H1 (cell line): ENCODE measurements at regions not wholly inside any gene's neighbourhood (a gene's known extent, or its start where the extent isn't known, plus 50 kb on each side); places are given as distances from the start of the nearest gene placed in this dataset.

Source experiments
- CTCF ChIA-PET: fragments of 300-600 bp; sonication (Branson Sonifier 250); formaldehyde crosslinking; loops from one replicate; lab custom pipeline; 2021; ENCODE audit not compliant: partially characterized antibody; lab: Charles Lee
- POLR2A ChIA-PET: fragments of 300-600 bp; sonication (Branson Sonifier 250); formaldehyde crosslinking; loops from one replicate; lab custom pipeline; 2021; ENCODE audit warnings: inconsistent platforms; ENCODE audit not compliant: partially characterized antibody; lab: Charles Lee
- DNase-seq, 2 experiments: peaks; one replicate each; pipeline versions ENCODE4 v3.0.0 to v3.0.0-alpha.2; 2010 to 2022; ENCODE audit warnings: low spot score in 2 of 2, low read depth in 1 of 2, mixed read lengths in 1 of 2
- FAIRE-seq: peaks from 2 replicates; lab custom pipeline; 2011; peaks lifted over from hg19 to GRCh38; lab: Jason Lieb, UNC
- H2AFZ ChIP-seq: 2 replicates; pipeline ENCODE4 v1.8.1; 2012; ENCODE audit warnings: low read length, inconsistent platforms
- H2AK5ac ChIP-seq: 2 replicates; pipeline ENCODE4 v1.6.1; 2013; ENCODE audit warnings: low read depth, low read length
- H2BK120ac ChIP-seq: replicated peaks from 2 replicates; pipeline ENCODE3; 2013; ENCODE audit warnings: low read depth, low read length, inconsistent platforms
- H2BK12ac ChIP-seq: 2 replicates; pipeline ENCODE4 v1.6.1; 2013; ENCODE audit warnings: low read depth, low read length
- H2BK15ac ChIP-seq: 2 replicates; pipeline ENCODE4 v1.6.1; 2013; ENCODE audit warnings: low read length
- H2BK20ac ChIP-seq: 2 replicates; pipeline ENCODE4 v1.6.1; 2013; ENCODE audit warnings: low read length
- H2BK5ac ChIP-seq: 2 replicates; pipeline ENCODE4 v1.6.1; 2013; ENCODE audit warnings: low read depth, low read length
- H3K14ac ChIP-seq: 2 replicates; pipeline ENCODE4 v1.6.1; 2013; ENCODE audit warnings: inconsistent platforms; ENCODE audit not compliant: insufficient read length
- H3K18ac ChIP-seq: 2 replicates; pipeline ENCODE4 v1.6.1; 2013; ENCODE audit warnings: low read length; ENCODE audit errors: extremely low read depth
- H3K23ac ChIP-seq: 2 replicates; pipeline ENCODE4 v1.6.1; 2013; ENCODE audit warnings: inconsistent platforms; ENCODE audit not compliant: insufficient read length
- H3K23me2 ChIP-seq: 2 replicates; pipeline ENCODE4 v1.6.1; 2013; ENCODE audit warnings: low read depth, low read length
- H3K27ac ChIP-seq: 2 replicates; pipeline ENCODE4 v1.6.1; 2011; ENCODE audit warnings: low read depth, low read length, inconsistent platforms
- H3K27me3 ChIP-seq, 4 experiments: replicated peaks in 1 of 4; 1 replicate in 1 of 4; 2 replicates in 3 of 4; pipeline versions ENCODE4 v1.6.1 to v1.8.1; 2011 to 2013; ENCODE audit warnings: low read length in 3 of 4, mild to moderate bottlenecking in 3 of 4, inconsistent platforms in 2 of 4, mixed read lengths in 2 of 4, moderate library complexity in 1 of 4; ENCODE audit not compliant: control insufficient read depth in 3 of 4, insufficient read depth in 3 of 4; ENCODE audit errors: extremely low read depth in 1 of 4
- H3K36me3 ChIP-seq, 4 experiments: 2 replicates each; pipeline versions ENCODE4 v1.6.1 to v1.8.1; 2011 to 2013; ENCODE audit warnings: mild to moderate bottlenecking in 4 of 4, low read length in 3 of 4, moderate library complexity in 2 of 4, control low read depth in 1 of 4, inconsistent platforms in 1 of 4; ENCODE audit not compliant: insufficient read depth in 4 of 4, control insufficient read depth in 2 of 4
- H3K4ac ChIP-seq: replicated peaks from 2 replicates; pipeline ENCODE3; 2013; ENCODE audit warnings: low read length, low read depth, mixed read lengths, inconsistent platforms; ENCODE audit not compliant: insufficient read length
- H3K4me1 ChIP-seq, 4 experiments: replicated peaks in 1 of 4; 1 replicate in 1 of 4; 2 replicates in 3 of 4; pipeline versions ENCODE4 v1.6.1 to v1.8.1; 2011 to 2013; ENCODE audit warnings: low read length in 3 of 4, inconsistent platforms in 2 of 4, mixed read lengths in 1 of 4; ENCODE audit not compliant: insufficient read depth in 4 of 4, control insufficient read depth in 3 of 4
- H3K4me2 ChIP-seq, 2 experiments: 2 replicates each; pipeline versions ENCODE4 v1.6.1 to v1.8.1; 2011 to 2013; ENCODE audit warnings: low read depth in 2 of 2, low read length in 2 of 2, control low read depth in 1 of 2, inconsistent platforms in 1 of 2, mild to moderate bottlenecking in 1 of 2; ENCODE audit not compliant: insufficient read depth in 1 of 2
- H3K4me3 ChIP-seq, 4 experiments: fragments of 200-600, 300-600 bp in 1 of 4; sonication (generic), shearing (Covaris generic), sonication (Bioruptor Twin) in 1 of 4; 2 replicates each; pipeline versions ENCODE4 v1.5.1 to v1.8.1; 2011 to 2016; ENCODE audit warnings: low read length in 4 of 4, low read depth in 3 of 4, control low read depth in 2 of 4, inconsistent platforms in 2 of 4, mild to moderate bottlenecking in 2 of 4, mixed read lengths in 1 of 4, moderate library complexity in 1 of 4; ENCODE audit not compliant: insufficient read depth in 2 of 4; ENCODE audit errors: extremely low read depth in 1 of 4
- H3K56ac ChIP-seq: replicated peaks from 2 replicates; pipeline ENCODE3; 2013; ENCODE audit warnings: low read depth, mild to moderate bottlenecking, mixed read lengths, low read length, inconsistent platforms; ENCODE audit not compliant: insufficient read length
- H3K79me1 ChIP-seq: 2 replicates; pipeline ENCODE4 v1.6.1; 2013; ENCODE audit warnings: low read depth, low read length, control low read depth
- H3K79me2 ChIP-seq, 2 experiments: 2 replicates each; pipeline versions ENCODE4 v1.6.1 to v1.8.1; 2012 to 2013; ENCODE audit warnings: low read length in 2 of 2, mild to moderate bottlenecking in 2 of 2, inconsistent platforms in 1 of 2; ENCODE audit not compliant: insufficient read depth in 2 of 2, control insufficient read depth in 1 of 2
- H3K9ac ChIP-seq, 4 experiments: replicated peaks in 1 of 4; 1 replicate in 1 of 4; 2 replicates in 3 of 4; pipeline versions ENCODE4 v1.6.1 to v1.8.1; 2011 to 2013; ENCODE audit warnings: low read depth in 3 of 4, low read length in 3 of 4, control low read depth in 2 of 4, mild to moderate bottlenecking in 2 of 4, moderate library complexity in 2 of 4, inconsistent platforms in 1 of 4; ENCODE audit errors: extremely low read depth in 1 of 4
- H3K9me3 ChIP-seq, 2 experiments: 2 replicates each; pipeline versions ENCODE4 v1.6.1 to v1.8.1; 2012 to 2013; ENCODE audit warnings: mild to moderate bottlenecking in 2 of 2, moderate library complexity in 2 of 2, control low read depth in 1 of 2, inconsistent platforms in 1 of 2, low read depth in 1 of 2, low read length in 1 of 2, mixed read lengths in 1 of 2; ENCODE audit not compliant: insufficient read depth in 2 of 2
- H4K20me1 ChIP-seq, 2 experiments: replicated peaks in 1 of 2; 2 replicates each; pipeline versions ENCODE3 to v1.8.1; 2011 to 2013; ENCODE audit warnings: inconsistent platforms in 2 of 2, low read length in 2 of 2, mild to moderate bottlenecking in 1 of 2; ENCODE audit not compliant: insufficient read depth in 2 of 2, control insufficient read depth in 1 of 2
- H4K5ac ChIP-seq: 2 replicates; pipeline ENCODE4 v1.6.1; 2013; ENCODE audit warnings: low read length, low read depth, mixed read lengths, inconsistent platforms; ENCODE audit not compliant: insufficient read length
- H4K8ac ChIP-seq: 2 replicates; pipeline ENCODE4 v1.8.0; 2013; ENCODE audit warnings: mild to moderate bottlenecking, moderate library complexity, low read length, inconsistent platforms; ENCODE audit not compliant: insufficient read depth; ENCODE audit errors: extremely low read depth
- H4K91ac ChIP-seq: replicated peaks from 2 replicates; pipeline ENCODE3; 2013; ENCODE audit warnings: low read length, mixed read lengths, inconsistent platforms; ENCODE audit not compliant: insufficient read length
- SRF ChIP-seq: IDR thresholded peaks from 2 replicates; pipeline ENCODE4 v1.6.1; 2011; ENCODE audit warnings: mild to moderate bottlenecking, low read depth, low read length, moderate library complexity
- YY1 ChIP-seq: IDR thresholded peaks from 2 replicates; pipeline ENCODE4 v1.6.1; 2011; ENCODE audit warnings: low read depth, mild to moderate bottlenecking, low read length
- WGBS, 2 experiments: shearing (Covaris generic) in 1 of 2; methylation state at CpG; one replicate each; pipeline versions ENCODE4 v1.1.6 to v1.1.7; 2013 to 2015; ENCODE audit warnings: low lambda C conversion rate in 2 of 2, mixed read lengths in 2 of 2, inconsistent platforms in 1 of 2, low coverage in 1 of 2, missing lambda C conversion rate in 1 of 2; ENCODE audit not compliant: insufficient replicate concordance in 2 of 2, insufficient coverage in 1 of 2, insufficient read length in 1 of 2; ENCODE audit errors: extremely low coverage in 1 of 2, missing lambda C conversion rate in 1 of 2; 5-methylcytosine and 5-hydroxymethylcytosine counted together

DNA sequence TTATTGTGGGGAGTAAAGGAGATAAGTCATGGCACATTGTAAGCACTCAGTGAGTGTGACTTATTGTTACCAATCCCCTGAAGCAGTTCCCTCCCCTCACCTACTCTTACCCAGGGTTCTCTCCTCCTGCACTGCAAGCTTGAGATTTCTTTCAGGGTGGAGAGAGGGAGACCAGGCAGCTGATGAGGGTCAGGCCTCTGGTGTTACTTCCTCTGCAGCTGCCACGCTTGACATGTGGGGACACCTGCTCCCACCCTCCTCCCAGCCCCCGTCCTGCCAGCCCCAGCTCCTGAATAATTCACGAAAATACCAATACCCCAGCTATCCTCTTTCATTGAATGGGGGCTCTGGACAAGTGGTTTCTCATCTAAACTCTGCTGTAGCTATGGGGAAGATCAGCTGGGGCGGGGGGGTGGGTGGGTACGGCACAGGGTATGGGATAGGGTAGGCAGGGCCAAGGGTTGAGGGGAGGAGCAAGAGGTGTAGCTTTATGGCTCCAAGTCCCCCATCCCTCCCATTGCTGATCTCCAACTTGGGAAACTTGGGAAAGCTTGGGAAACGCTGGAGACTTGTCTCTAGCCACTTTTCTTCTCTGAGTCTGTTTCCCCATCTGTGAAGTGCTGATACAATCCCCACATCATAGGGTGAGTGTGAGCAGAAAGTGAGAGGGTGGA lies 148.5 kb upstream of the PJA1 start:
- POLR2A ChIA-PET = interaction anchor here (0.9 kb wide), 1 partner anchor 10 kb away, joined by 3 read pairs; no protein-coding TSS in a partner anchor
- DNase-seq = peak in 1 of 2 experiments; percentile 34

More for the DNA sequence above, 148.5 kb upstream of the PJA1 start:
- H3K79me2 ChIP-seq = no peaks in the 10 kb centered on the region
- H3K4me1 ChIP-seq = peaks cover 2 to 26% (median 11%) of the 10 kb centered on the region in 4 experiments; a peak in 5 of 7 replicates
- H3K79me1 ChIP-seq = no peaks in the 10 kb centered on the region
- no peak overlapping the region for H2BK12ac ChIP-seq
- no peak overlapping the region; a peak in 1 of 4 replicates for H3K4me2 ChIP-seq
- no peak overlapping the region for H3K14ac ChIP-seq
- no peak overlapping the region for H3K23ac ChIP-seq
- no peak overlapping the region for H3K9ac ChIP-seq
- H3K18ac ChIP-seq = no peak overlapping the region; the same call in 1 of the 2 replicates
- no peaks in the 10 kb centered on the region for H4K20me1 ChIP-seq
- H3K4me3 ChIP-seq = no peak overlapping the region
- no peak overlapping the region for H2BK20ac ChIP-seq
- H3K27ac ChIP-seq = no peak overlapping the region
- TF ChIP-seq SRF = no peak
- no peak for TF ChIP-seq YY1
- H2AK5ac ChIP-seq = no peak overlapping the region
- no peak overlapping the region for H2BK120ac ChIP-seq
- no peak overlapping the region for H4K5ac ChIP-seq
- H2AFZ ChIP-seq = no peak overlapping the region
- no peak overlapping the region for H3K4ac ChIP-seq
- no peak overlapping the region for H3K56ac ChIP-seq
- WGBS, 2 experiments = 40% methylated on average over 3 of the region's 6 CpGs; no CpG with 5 or more reads in 1 of the 2 experiments
- no peaks in the 10 kb centered on the region for H3K9me3 ChIP-seq
- H3K23me2 ChIP-seq = no peaks in the 10 kb centered on the region
- H2BK5ac ChIP-seq = no peak overlapping the region
- no peak overlapping the region for H2BK15ac ChIP-seq
- no peak overlapping the region for H4K91ac ChIP-seq
- FAIRE-seq = no peak
- H4K8ac ChIP-seq = no peak overlapping the region
- H3K36me3 ChIP-seq = no peaks in the 10 kb centered on the region
- CTCF ChIA-PET = interaction anchor here (0.9 kb wide), 1 partner anchor 506 kb away, joined by 3 read pairs; no protein-coding TSS in a partner anchor
- H3K27me3 ChIP-seq = peaks cover 0 to 4% (median 0%) of the 10 kb centered on the region in 4 experiments; a peak in 1 of 7 replicates
